Neural cell (in vitro differentiated cells): ENCODE measurements at regions not wholly inside any gene's neighbourhood (a gene's known extent, or its start where the extent isn't known, plus 50 kb on each side); places are given as distances from the start of the nearest gene placed in this dataset.

Source experiments
- H2AFZ ChIP-seq: fragments of 200-600, 300-800 bp; sonication (generic), shearing (Covaris generic); 2 replicates; pipeline ENCODE4 v1.6.0; 2014; ENCODE audit warnings: low read depth, mild to moderate bottlenecking, antibody characterized with exemption, low read length, moderate library complexity
- H3F3A ChIP-seq: fragments of 200-600 bp; shearing (Covaris generic); 2 replicates; pipeline ENCODE4 v1.6.1; 2016; ENCODE audit warnings: mild to moderate bottlenecking, moderate library complexity, mixed read lengths, antibody characterized with exemption, low read length; ENCODE audit not compliant: insufficient read depth, poor library complexity, severe bottlenecking
- H3K27ac ChIP-seq: fragments of 200-600, 300-800 bp; sonication (generic), shearing (Covaris generic); 2 replicates; pipeline ENCODE4 v1.5.1; 2014; ENCODE audit warnings: mild to moderate bottlenecking, low read length, moderate library complexity
- H3K27me3 ChIP-seq: fragments of 300-800, 200-600 bp; sonication (generic), shearing (Covaris generic); 2 replicates; pipeline ENCODE4 v1.6.0; 2014; ENCODE audit warnings: mild to moderate bottlenecking, low read depth, low read length, moderate library complexity; ENCODE audit not compliant: insufficient read depth
- H3K36me3 ChIP-seq: fragments of 300-800, 200-600 bp; sonication (generic), shearing (Covaris generic); 2 replicates; pipeline ENCODE4 v1.5.1; 2014; ENCODE audit warnings: mild to moderate bottlenecking, antibody characterized with exemption, low read length, moderate library complexity; ENCODE audit not compliant: insufficient read depth
- H3K4me2 ChIP-seq: fragments of 300-800, 200-600 bp; sonication (generic), shearing (Covaris generic); 2 replicates; pipeline ENCODE4 v1.6.0; 2014; ENCODE audit warnings: mild to moderate bottlenecking, low read length
- H3K4me3 ChIP-seq: fragments of 300-800, 200-600 bp; sonication (generic), shearing (Covaris generic); 2 replicates; pipeline ENCODE4 v1.5.1; 2014; ENCODE audit warnings: mild to moderate bottlenecking, low read length, moderate library complexity
- H3K79me2 ChIP-seq: fragments of 200-600 bp; shearing (Covaris generic); replicated peaks from 2 replicates; pipeline ENCODE4 v1.6.0; 2014; ENCODE audit warnings: mild to moderate bottlenecking, low read length, moderate library complexity; ENCODE audit not compliant: insufficient read depth
- H3K9ac ChIP-seq: fragments of 300-800, 200-600 bp; sonication (generic), shearing (Covaris generic); 2 replicates; pipeline ENCODE4 v1.6.1; 2016; ENCODE audit warnings: mild to moderate bottlenecking, low read length, mixed read lengths
- H3K9me2 ChIP-seq: fragments of 200-600 bp; shearing (Covaris generic); 2 replicates; pipeline ENCODE4 v1.6.1; 2016; ENCODE audit warnings: mild to moderate bottlenecking, low read length, mixed read lengths; ENCODE audit not compliant: insufficient read depth
- H3K9me3 ChIP-seq: fragments of 200-600, 300-800 bp; sonication (generic), shearing (Covaris generic); 2 replicates; pipeline ENCODE4 v1.6.1; 2016; ENCODE audit warnings: mild to moderate bottlenecking, mixed run types, low read length, moderate library complexity, mixed read lengths
- H4K20me1 ChIP-seq: fragments of 200-600 bp; shearing (Covaris generic); 2 replicates; pipeline ENCODE4 v1.6.1; 2016; ENCODE audit warnings: mild to moderate bottlenecking, mixed run types; ENCODE audit not compliant: insufficient read depth
- EP300 ChIP-seq: fragments of 450-650 bp; conservative IDR thresholded peaks from 2 replicates; pipeline ENCODE4 v1.6.1; 2014; ENCODE audit warnings: antibody characterized with exemption, mild to moderate bottlenecking, moderate library complexity; ENCODE audit not compliant: poor library complexity, severe bottlenecking
- EZH2 ChIP-seq: fragments of 200-600, 300-800 bp; shearing (Covaris generic), sonication (generic); IDR thresholded peaks from 2 replicates; pipeline ENCODE4 v1.6.1; 2014; ENCODE audit warnings: antibody characterized with exemption, low read length, borderline replicate concordance, mild to moderate bottlenecking; ENCODE audit not compliant: insufficient read depth, poor library complexity, severe bottlenecking
- MXI1 ChIP-seq: fragments of 450-650 bp; conservative IDR thresholded peaks from 2 replicates; pipeline ENCODE4 v1.6.1; 2014; ENCODE audit warnings: antibody characterized with exemption, mild to moderate bottlenecking; ENCODE audit not compliant: poor library complexity, severe bottlenecking
- POLR2AphosphoS5 ChIP-seq: IDR thresholded peaks from 2 replicates; pipeline ENCODE4 v1.6.1; 2012
- RAD21 ChIP-seq: fragments of 450-650 bp; conservative IDR thresholded peaks from 2 replicates; pipeline ENCODE4 v1.6.1; 2014; ENCODE audit warnings: antibody characterized with exemption, mild to moderate bottlenecking, moderate library complexity
- REST ChIP-seq: IDR thresholded peaks from 2 replicates; pipeline ENCODE4 v1.6.1; 2012; ENCODE audit warnings: borderline replicate concordance
- SMC3 ChIP-seq: fragments of 450-650 bp; conservative IDR thresholded peaks from 2 replicates; pipeline ENCODE4 v1.6.1; 2014; ENCODE audit warnings: antibody characterized with exemption, mild to moderate bottlenecking, moderate library complexity; ENCODE audit not compliant: poor library complexity
- TAF1 ChIP-seq: IDR thresholded peaks from 2 replicates; pipeline ENCODE4 v1.6.1; 2012; ENCODE audit warnings: low read depth
- TF ChIP-seq, protein P1 (sequence below): fragments of 450-650 bp; IDR thresholded peaks from 2 replicates; pipeline ENCODE4 v1.5.1; 2014; ENCODE audit warnings: antibody characterized with exemption, mild to moderate bottlenecking, moderate library complexity; ENCODE audit not compliant: poor library complexity, severe bottlenecking

DNA sequence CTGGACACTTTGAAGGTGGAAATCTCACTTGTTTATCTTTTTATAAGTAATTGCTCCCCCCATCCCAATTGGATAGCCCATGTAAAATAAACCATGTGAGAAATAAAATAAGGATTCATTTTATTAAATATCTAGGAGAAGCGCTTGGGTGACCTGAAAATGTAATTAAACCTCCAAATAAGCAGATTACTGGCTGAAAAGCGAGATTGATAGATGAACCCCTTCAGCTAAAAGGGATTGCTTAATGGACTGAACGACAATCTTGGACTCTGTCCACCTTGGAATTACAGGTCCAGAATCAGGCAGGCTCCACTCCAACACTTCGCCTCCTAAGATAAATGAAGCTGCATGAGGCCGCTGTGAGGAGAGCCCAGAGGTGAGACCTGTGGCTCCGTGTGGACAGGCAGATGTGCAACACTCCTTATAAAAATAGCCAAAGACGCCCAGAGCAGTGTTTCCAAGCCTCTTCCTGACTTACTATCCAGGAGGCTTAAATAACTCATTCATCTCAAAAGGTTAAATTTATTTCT is 441.5 kb downstream of the MTX2 start:
- TF ChIP-seq REST (no peak), MXI1 (no peak), TAF1 (no peak), SMC3 (no peak), EZH2 (no peak), RAD21 (no peak), POLR2AphosphoS5 (no peak), EP300 (no peak)
- TF ChIP-seq, protein P1, sequence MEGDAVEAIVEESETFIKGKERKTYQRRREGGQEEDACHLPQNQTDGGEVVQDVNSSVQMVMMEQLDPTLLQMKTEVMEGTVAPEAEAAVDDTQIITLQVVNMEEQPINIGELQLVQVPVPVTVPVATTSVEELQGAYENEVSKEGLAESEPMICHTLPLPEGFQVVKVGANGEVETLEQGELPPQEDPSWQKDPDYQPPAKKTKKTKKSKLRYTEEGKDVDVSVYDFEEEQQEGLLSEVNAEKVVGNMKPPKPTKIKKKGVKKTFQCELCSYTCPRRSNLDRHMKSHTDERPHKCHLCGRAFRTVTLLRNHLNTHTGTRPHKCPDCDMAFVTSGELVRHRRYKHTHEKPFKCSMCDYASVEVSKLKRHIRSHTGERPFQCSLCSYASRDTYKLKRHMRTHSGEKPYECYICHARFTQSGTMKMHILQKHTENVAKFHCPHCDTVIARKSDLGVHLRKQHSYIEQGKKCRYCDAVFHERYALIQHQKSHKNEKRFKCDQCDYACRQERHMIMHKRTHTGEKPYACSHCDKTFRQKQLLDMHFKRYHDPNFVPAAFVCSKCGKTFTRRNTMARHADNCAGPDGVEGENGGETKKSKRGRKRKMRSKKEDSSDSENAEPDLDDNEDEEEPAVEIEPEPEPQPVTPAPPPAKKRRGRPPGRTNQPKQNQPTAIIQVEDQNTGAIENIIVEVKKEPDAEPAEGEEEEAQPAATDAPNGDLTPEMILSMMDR = no peak
- no peaks in the 10 kb centered on the region for H4K20me1 ChIP-seq
- H2AFZ ChIP-seq = no peak overlapping the region
- H3K27ac ChIP-seq = no peak overlapping the region
- H3K79me2 ChIP-seq = no peaks in the 10 kb centered on the region
- H3K4me2 ChIP-seq = no peak overlapping the region
- H3F3A ChIP-seq = no peaks in the 10 kb centered on the region
- H3K9ac ChIP-seq = no peak overlapping the region
- H3K4me3 ChIP-seq = no peak overlapping the region
- H3K9me2 ChIP-seq = no peaks in the 10 kb centered on the region
- no peaks in the 10 kb centered on the region for H3K9me3 ChIP-seq
- no peaks in the 10 kb centered on the region for H3K27me3 ChIP-seq
- no peaks in the 10 kb centered on the region for H3K36me3 ChIP-seq

GRCh38 chr2:176725873-176726645 is 456.8 kb downstream of the MTX2 start:
- TF ChIP-seq EZH2 (no peak), TAF1 (no peak)
- no peak overlapping the region for H2AFZ ChIP-seq
- no peaks in the 10 kb centered on the region for H3K9me3 ChIP-seq

More at GRCh38 chr2:176725873-176726645, 456.8 kb downstream of the MTX2 start:
- H3K9me2 ChIP-seq = no peaks in the 10 kb centered on the region
- no peaks in the 10 kb centered on the region for H3K27me3 ChIP-seq
- H4K20me1 ChIP-seq = no peaks in the 10 kb centered on the region
- no peaks in the 10 kb centered on the region for H3K79me2 ChIP-seq
- no peak overlapping the region for H3K4me3 ChIP-seq
- no peak overlapping the region for H3K9ac ChIP-seq
- H3F3A ChIP-seq = no peaks in the 10 kb centered on the region
- H3K27ac ChIP-seq = no peak overlapping the region
- no peaks in the 10 kb centered on the region for H3K36me3 ChIP-seq
- H3K4me2 ChIP-seq = no peak overlapping the region
